Neural cell (in vitro differentiated cells): ENCODE measurements at regions not wholly inside any gene's neighbourhood (a gene's known extent, or its start where the extent isn't known, plus 50 kb on each side); places are given as distances from the start of the nearest gene placed in this dataset.

ENCODE experiments used
- H2AFZ ChIP-seq: fragments of 200-600, 300-800 bp; sonication (generic), shearing (Covaris generic); 2 replicates; pipeline ENCODE4 v1.6.0; 2014; ENCODE audit warnings: low read depth, mild to moderate bottlenecking, antibody characterized with exemption, low read length, moderate library complexity
- H3F3A ChIP-seq: fragments of 200-600 bp; shearing (Covaris generic); 2 replicates; pipeline ENCODE4 v1.6.1; 2016; ENCODE audit warnings: mild to moderate bottlenecking, moderate library complexity, mixed read lengths, antibody characterized with exemption, low read length; ENCODE audit not compliant: insufficient read depth, poor library complexity, severe bottlenecking
- H3K27ac ChIP-seq: fragments of 200-600, 300-800 bp; sonication (generic), shearing (Covaris generic); 2 replicates; pipeline ENCODE4 v1.5.1; 2014; ENCODE audit warnings: mild to moderate bottlenecking, low read length, moderate library complexity
- H3K27me3 ChIP-seq: fragments of 300-800, 200-600 bp; sonication (generic), shearing (Covaris generic); 2 replicates; pipeline ENCODE4 v1.6.0; 2014; ENCODE audit warnings: mild to moderate bottlenecking, low read depth, low read length, moderate library complexity; ENCODE audit not compliant: insufficient read depth
- H3K36me3 ChIP-seq: fragments of 300-800, 200-600 bp; sonication (generic), shearing (Covaris generic); 2 replicates; pipeline ENCODE4 v1.5.1; 2014; ENCODE audit warnings: mild to moderate bottlenecking, antibody characterized with exemption, low read length, moderate library complexity; ENCODE audit not compliant: insufficient read depth
- H3K4me2 ChIP-seq: fragments of 300-800, 200-600 bp; sonication (generic), shearing (Covaris generic); 2 replicates; pipeline ENCODE4 v1.6.0; 2014; ENCODE audit warnings: mild to moderate bottlenecking, low read length
- H3K4me3 ChIP-seq: fragments of 300-800, 200-600 bp; sonication (generic), shearing (Covaris generic); 2 replicates; pipeline ENCODE4 v1.5.1; 2014; ENCODE audit warnings: mild to moderate bottlenecking, low read length, moderate library complexity
- H3K79me2 ChIP-seq: fragments of 200-600 bp; shearing (Covaris generic); replicated peaks from 2 replicates; pipeline ENCODE4 v1.6.0; 2014; ENCODE audit warnings: mild to moderate bottlenecking, low read length, moderate library complexity; ENCODE audit not compliant: insufficient read depth
- H3K9ac ChIP-seq: fragments of 300-800, 200-600 bp; sonication (generic), shearing (Covaris generic); 2 replicates; pipeline ENCODE4 v1.6.1; 2016; ENCODE audit warnings: mild to moderate bottlenecking, low read length, mixed read lengths
- H3K9me2 ChIP-seq: fragments of 200-600 bp; shearing (Covaris generic); 2 replicates; pipeline ENCODE4 v1.6.1; 2016; ENCODE audit warnings: mild to moderate bottlenecking, low read length, mixed read lengths; ENCODE audit not compliant: insufficient read depth
- H3K9me3 ChIP-seq: fragments of 200-600, 300-800 bp; sonication (generic), shearing (Covaris generic); 2 replicates; pipeline ENCODE4 v1.6.1; 2016; ENCODE audit warnings: mild to moderate bottlenecking, mixed run types, low read length, moderate library complexity, mixed read lengths
- H4K20me1 ChIP-seq: fragments of 200-600 bp; shearing (Covaris generic); 2 replicates; pipeline ENCODE4 v1.6.1; 2016; ENCODE audit warnings: mild to moderate bottlenecking, mixed run types; ENCODE audit not compliant: insufficient read depth
- CTCF ChIP-seq: fragments of 450-650 bp; IDR thresholded peaks from 2 replicates; pipeline ENCODE4 v1.5.1; 2014; ENCODE audit warnings: antibody characterized with exemption, mild to moderate bottlenecking, moderate library complexity; ENCODE audit not compliant: poor library complexity, severe bottlenecking
- EP300 ChIP-seq: fragments of 450-650 bp; conservative IDR thresholded peaks from 2 replicates; pipeline ENCODE4 v1.6.1; 2014; ENCODE audit warnings: antibody characterized with exemption, mild to moderate bottlenecking, moderate library complexity; ENCODE audit not compliant: poor library complexity, severe bottlenecking
- EZH2 ChIP-seq: fragments of 200-600, 300-800 bp; shearing (Covaris generic), sonication (generic); IDR thresholded peaks from 2 replicates; pipeline ENCODE4 v1.6.1; 2014; ENCODE audit warnings: antibody characterized with exemption, low read length, borderline replicate concordance, mild to moderate bottlenecking; ENCODE audit not compliant: insufficient read depth, poor library complexity, severe bottlenecking
- MXI1 ChIP-seq: fragments of 450-650 bp; conservative IDR thresholded peaks from 2 replicates; pipeline ENCODE4 v1.6.1; 2014; ENCODE audit warnings: antibody characterized with exemption, mild to moderate bottlenecking; ENCODE audit not compliant: poor library complexity, severe bottlenecking
- POLR2AphosphoS5 ChIP-seq: IDR thresholded peaks from 2 replicates; pipeline ENCODE4 v1.6.1; 2012
- RAD21 ChIP-seq: fragments of 450-650 bp; conservative IDR thresholded peaks from 2 replicates; pipeline ENCODE4 v1.6.1; 2014; ENCODE audit warnings: antibody characterized with exemption, mild to moderate bottlenecking, moderate library complexity
- SMC3 ChIP-seq: fragments of 450-650 bp; conservative IDR thresholded peaks from 2 replicates; pipeline ENCODE4 v1.6.1; 2014; ENCODE audit warnings: antibody characterized with exemption, mild to moderate bottlenecking, moderate library complexity; ENCODE audit not compliant: poor library complexity
- TAF1 ChIP-seq: IDR thresholded peaks from 2 replicates; pipeline ENCODE4 v1.6.1; 2012; ENCODE audit warnings: low read depth
- TF ChIP-seq, protein P1 (sequence below): IDR thresholded peaks from 2 replicates; pipeline ENCODE4 v1.6.1; 2012; ENCODE audit warnings: borderline replicate concordance

DNA sequence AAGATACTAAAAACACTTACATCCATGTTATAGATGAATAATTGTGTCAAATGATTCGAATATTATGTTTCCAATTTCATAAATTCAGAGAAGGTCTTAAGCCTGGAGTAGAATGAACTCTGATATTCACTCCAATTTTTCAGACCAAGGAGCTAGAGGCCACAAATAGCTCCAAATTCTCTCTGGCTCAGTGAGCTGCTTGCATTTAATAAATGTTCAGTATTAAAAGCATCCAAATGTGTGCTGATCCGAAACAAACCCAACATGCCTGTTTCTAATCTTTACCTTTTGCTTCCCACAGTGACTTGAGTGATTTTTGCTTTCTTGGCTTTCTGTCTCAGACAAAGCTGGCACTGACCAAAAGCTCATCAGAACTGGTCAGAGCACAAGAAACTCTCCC is 291.4 kb downstream of the CCDC85A start:
- Histone ChIP-seq H3K4me3 (peak overlapping the region; percentile 20), H3K9ac (no peak overlapping the region), H3F3A (no peaks in the 10 kb centered on the region), H3K4me2 (peak overlapping the region; percentile 21), H3K36me3 (no peaks in the 10 kb centered on the region), H3K9me3 (no peaks in the 10 kb centered on the region), H3K79me2 (no peaks in the 10 kb centered on the region), H2AFZ (no peak overlapping the region), H3K27ac (peak overlapping the region; percentile 56), H3K9me2 (no peaks in the 10 kb centered on the region), H3K27me3 (no peaks in the 10 kb centered on the region), H4K20me1 (no peaks in the 10 kb centered on the region)
- no peak for TF ChIP-seq CTCF
- TF ChIP-seq MXI1 = no peak
- no peak for TF ChIP-seq RAD21
- no peak for TF ChIP-seq EZH2
- no peak for TF ChIP-seq SMC3
- no peak for TF ChIP-seq POLR2AphosphoS5
- TF ChIP-seq EP300 = no peak
- TF ChIP-seq TAF1 = no peak
- TF ChIP-seq, protein P1, sequence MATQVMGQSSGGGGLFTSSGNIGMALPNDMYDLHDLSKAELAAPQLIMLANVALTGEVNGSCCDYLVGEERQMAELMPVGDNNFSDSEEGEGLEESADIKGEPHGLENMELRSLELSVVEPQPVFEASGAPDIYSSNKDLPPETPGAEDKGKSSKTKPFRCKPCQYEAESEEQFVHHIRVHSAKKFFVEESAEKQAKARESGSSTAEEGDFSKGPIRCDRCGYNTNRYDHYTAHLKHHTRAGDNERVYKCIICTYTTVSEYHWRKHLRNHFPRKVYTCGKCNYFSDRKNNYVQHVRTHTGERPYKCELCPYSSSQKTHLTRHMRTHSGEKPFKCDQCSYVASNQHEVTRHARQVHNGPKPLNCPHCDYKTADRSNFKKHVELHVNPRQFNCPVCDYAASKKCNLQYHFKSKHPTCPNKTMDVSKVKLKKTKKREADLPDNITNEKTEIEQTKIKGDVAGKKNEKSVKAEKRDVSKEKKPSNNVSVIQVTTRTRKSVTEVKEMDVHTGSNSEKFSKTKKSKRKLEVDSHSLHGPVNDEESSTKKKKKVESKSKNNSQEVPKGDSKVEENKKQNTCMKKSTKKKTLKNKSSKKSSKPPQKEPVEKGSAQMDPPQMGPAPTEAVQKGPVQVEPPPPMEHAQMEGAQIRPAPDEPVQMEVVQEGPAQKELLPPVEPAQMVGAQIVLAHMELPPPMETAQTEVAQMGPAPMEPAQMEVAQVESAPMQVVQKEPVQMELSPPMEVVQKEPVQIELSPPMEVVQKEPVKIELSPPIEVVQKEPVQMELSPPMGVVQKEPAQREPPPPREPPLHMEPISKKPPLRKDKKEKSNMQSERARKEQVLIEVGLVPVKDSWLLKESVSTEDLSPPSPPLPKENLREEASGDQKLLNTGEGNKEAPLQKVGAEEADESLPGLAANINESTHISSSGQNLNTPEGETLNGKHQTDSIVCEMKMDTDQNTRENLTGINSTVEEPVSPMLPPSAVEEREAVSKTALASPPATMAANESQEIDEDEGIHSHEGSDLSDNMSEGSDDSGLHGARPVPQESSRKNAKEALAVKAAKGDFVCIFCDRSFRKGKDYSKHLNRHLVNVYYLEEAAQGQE = no peak

- H3K4me3 ChIP-seq = no peak overlapping the region
- H3K27ac ChIP-seq = no peak overlapping the region
- H2AFZ ChIP-seq = no peak overlapping the region
- no peaks in the 10 kb centered on the region for H3K79me2 ChIP-seq
- no peak for TF ChIP-seq EZH2
- no peak for TF ChIP-seq POLR2AphosphoS5
- TF ChIP-seq RAD21 = no peak
- TF ChIP-seq CTCF = no peak
- no peak for TF ChIP-seq SMC3
- TF ChIP-seq MXI1 = no peak
- no peak for TF ChIP-seq EP300
- TF ChIP-seq, protein P1 = no peak
- TF ChIP-seq TAF1 = no peak
- H3K27me3 ChIP-seq = no peaks in the 10 kb centered on the region
- no peaks in the 10 kb centered on the region for H4K20me1 ChIP-seq
- no peaks in the 10 kb centered on the region for H3F3A ChIP-seq
- no peaks in the 10 kb centered on the region for H3K9me3 ChIP-seq
- H3K4me2 ChIP-seq = no peak overlapping the region
- H3K9ac ChIP-seq = no peak overlapping the region
- H3K36me3 ChIP-seq = no peaks in the 10 kb centered on the region
- no peaks in the 10 kb centered on the region for H3K9me2 ChIP-seq
Measured at GRCh38 chr2:56476509-56477071, 292.8 kb downstream of the CCDC85A start.
